Hepatocyte (in vitro differentiated cells): ENCODE measurements at regions not wholly inside any gene's neighbourhood (a gene's known extent, or its start where the extent isn't known, plus 50 kb on each side); places are given as distances from the start of the nearest gene placed in this dataset.

Source experiments
- DNase-seq: peaks from one replicate; pipeline ENCODE4 v3.0.0-alpha.2; 2016; ENCODE audit warnings: low spot score
- H2AFZ ChIP-seq: fragments of 200-600 bp; sonication (generic); 2 replicates; pipeline ENCODE4 v1.6.0; 2016; ENCODE audit warnings: antibody characterized with exemption, mild to moderate bottlenecking
- H3K27ac ChIP-seq: fragments of 200-600 bp; sonication (generic); 2 replicates; pipeline ENCODE4 v1.5.1; 2016; ENCODE audit warnings: mild to moderate bottlenecking
- H3K27me3 ChIP-seq: fragments of 200-600 bp; sonication (generic); 2 replicates; pipeline ENCODE4 v1.6.1; 2016
- H3K36me3 ChIP-seq: fragments of 200-600 bp; sonication (generic); replicated peaks from 2 replicates; pipeline ENCODE4 v1.5.1; 2016; ENCODE audit warnings: low read depth; ENCODE audit not compliant: insufficient read depth
- H3K4me1 ChIP-seq: fragments of 200-600 bp; sonication (generic); 2 replicates; pipeline ENCODE4 v1.5.1; 2016; ENCODE audit warnings: mild to moderate bottlenecking, moderate library complexity; ENCODE audit not compliant: insufficient read depth
- H3K4me2 ChIP-seq: fragments of 200-600 bp; sonication (generic); 2 replicates; pipeline ENCODE4 v1.6.0; 2016
- H3K4me3 ChIP-seq: fragments of 200-600 bp; sonication (generic); 2 replicates; pipeline ENCODE4 v1.5.1; 2016; ENCODE audit warnings: mild to moderate bottlenecking
- H3K79me2 ChIP-seq: fragments of 200-600 bp; sonication (generic); 2 replicates; pipeline ENCODE4 v1.6.0; 2017; ENCODE audit warnings: mild to moderate bottlenecking
- H3K9me2 ChIP-seq: fragments of 200-600 bp; sonication (generic); replicated peaks from 2 replicates; pipeline ENCODE4 v1.6.0; 2017; ENCODE audit warnings: mild to moderate bottlenecking; ENCODE audit not compliant: insufficient read depth
- H3K9me3 ChIP-seq: fragments of 200-600 bp; sonication (generic); 2 replicates; pipeline ENCODE4 v1.5.1; 2016; ENCODE audit warnings: low read depth, mild to moderate bottlenecking
- H4K20me1 ChIP-seq: fragments of 200-600 bp; sonication (generic); 2 replicates; pipeline ENCODE4 v1.6.0; 2016; ENCODE audit warnings: mild to moderate bottlenecking; ENCODE audit not compliant: insufficient read depth, poor library complexity, severe bottlenecking
- CTCF ChIP-seq: fragments of 200-600 bp; sonication (generic); IDR thresholded peaks from 2 replicates; pipeline ENCODE4 v1.5.1; 2016; ENCODE audit warnings: antibody characterized with exemption, mild to moderate bottlenecking; ENCODE audit not compliant: poor library complexity
- EZH2 ChIP-seq: fragments of 200-600 bp; sonication (generic); IDR thresholded peaks from 2 replicates; pipeline ENCODE4 v1.6.1; 2016; ENCODE audit warnings: antibody characterized with exemption, mild to moderate bottlenecking, borderline replicate concordance
- EZH2phosphoT487 ChIP-seq: fragments of 200-600 bp; sonication (generic); IDR thresholded peaks from one replicate; pipeline ENCODE4 v1.6.1; 2018; ENCODE audit warnings: antibody characterized with exemption, mild to moderate bottlenecking, low read depth, moderate library complexity; ENCODE audit not compliant: unreplicated experiment, severe bottlenecking
- WGBS: methylation state at CpG from one replicate; pipeline ENCODE4 v1.1.6; 2016; ENCODE audit warnings: low lambda C conversion rate; ENCODE audit errors: missing lambda C conversion rate; 5-methylcytosine and 5-hydroxymethylcytosine counted together

GRCh38 chr9:12916042-12916441 lies 141.2 kb downstream of the LURAP1L start:
- Histone ChIP-seq H3K27me3 (no peaks in the 10 kb centered on the region), H2AFZ (no peak overlapping the region), H3K36me3 (no peaks in the 10 kb centered on the region), H3K27ac (no peak overlapping the region), H3K9me2 (no peaks in the 10 kb centered on the region), H3K4me2 (no peak overlapping the region), H3K9me3 (no peaks in the 10 kb centered on the region), H4K20me1 (no peaks in the 10 kb centered on the region), H3K4me1 (no peaks in the 10 kb centered on the region), H3K4me3 (no peak overlapping the region), H3K79me2 (no peaks in the 10 kb centered on the region)
- TF ChIP-seq CTCF (no peak), EZH2 (no peak), EZH2phosphoT487 (no peak)
- 91% methylated on average over 1 of the region's 1 CpG for WGBS
- no peak for DNase-seq

DNA sequence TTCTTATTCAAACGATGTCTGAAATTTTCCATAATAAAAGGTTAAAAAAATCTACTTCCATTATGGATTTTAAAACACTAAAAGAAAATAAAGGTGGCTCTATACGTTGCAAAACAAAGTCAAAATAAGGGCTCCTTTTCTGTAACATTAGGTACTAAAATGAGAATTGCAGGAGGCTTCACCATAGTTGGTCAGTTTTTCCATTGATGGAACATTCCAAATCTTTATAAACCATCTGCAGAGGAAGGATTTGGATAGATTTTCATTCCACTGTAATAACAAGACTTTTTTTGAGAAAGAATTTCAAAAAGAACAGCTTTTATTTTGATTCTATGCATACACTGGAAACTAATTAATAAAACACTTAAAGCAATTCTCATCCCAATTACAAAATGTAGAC lies 145.6 kb downstream of the LURAP1L start:
- H2AFZ ChIP-seq = no peak overlapping the region
- H3K79me2 ChIP-seq = no peaks in the 10 kb centered on the region
- H3K27ac ChIP-seq = no peak overlapping the region
- no peak overlapping the region for H3K4me3 ChIP-seq
- H4K20me1 ChIP-seq = no peaks in the 10 kb centered on the region
- no peaks in the 10 kb centered on the region for H3K9me3 ChIP-seq
- TF ChIP-seq EZH2 = no peak
- TF ChIP-seq EZH2phosphoT487 = no peak
- no peak for TF ChIP-seq CTCF
- no peaks in the 10 kb centered on the region for H3K4me1 ChIP-seq
- no peak for DNase-seq
- no peak overlapping the region for H3K4me2 ChIP-seq
- no peaks in the 10 kb centered on the region for H3K27me3 ChIP-seq
- no peaks in the 10 kb centered on the region for H3K36me3 ChIP-seq
- WGBS = 94% methylated on average over 2 of the region's 2 CpGs
- no peaks in the 10 kb centered on the region for H3K9me2 ChIP-seq

- Histone ChIP-seq H4K20me1 (no peaks in the 10 kb centered on the region), H3K4me2 (no peak overlapping the region), H3K36me3 (no peaks in the 10 kb centered on the region), H3K4me3 (no peak overlapping the region), H3K9me2 (no peaks in the 10 kb centered on the region), H3K4me1 (no peaks in the 10 kb centered on the region), H3K27ac (no peak overlapping the region), H3K27me3 (no peaks in the 10 kb centered on the region), H3K9me3 (no peaks in the 10 kb centered on the region), H2AFZ (no peak overlapping the region), H3K79me2 (no peaks in the 10 kb centered on the region)
- 92% methylated on average over 3 of the region's 3 CpGs for WGBS
- TF ChIP-seq EZH2phosphoT487 (no peak), EZH2 (no peak), CTCF (no peak)
- DNase-seq = no peak
Measured at GRCh38 chr9:12921621-12922020, 146.8 kb downstream of the LURAP1L start.

DNA sequence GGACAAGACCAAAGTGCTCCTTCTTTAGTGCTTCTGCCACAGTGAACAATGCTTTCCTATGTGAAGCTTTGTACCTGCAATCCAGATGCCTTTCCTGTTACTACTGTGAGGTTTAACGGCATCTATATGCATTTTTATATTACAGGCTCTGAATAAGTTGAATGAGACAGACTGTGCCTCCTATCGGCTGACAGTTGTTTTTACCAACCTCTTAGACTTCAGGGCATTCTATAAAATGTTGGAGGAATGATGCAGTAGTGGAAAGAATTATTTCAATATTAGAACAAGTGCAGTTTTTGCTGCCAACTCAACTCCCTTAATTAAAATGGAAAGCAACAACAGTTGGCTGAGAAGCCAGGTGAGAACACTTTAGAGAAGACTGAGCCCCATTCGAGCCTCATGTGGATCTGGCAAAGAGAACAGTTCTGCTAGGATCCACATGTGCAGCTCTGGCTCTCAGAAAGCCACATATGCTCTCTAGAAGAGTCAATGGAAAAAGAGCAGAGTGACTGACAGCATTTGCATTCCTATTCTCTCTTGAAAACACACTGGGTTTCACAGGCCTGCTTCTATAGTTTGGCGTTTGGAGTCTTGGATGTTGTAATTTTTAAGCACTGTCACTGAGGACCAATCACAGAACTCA lies 147.5 kb downstream of the LURAP1L start:
- Histone ChIP-seq H3K36me3 (no peaks in the 10 kb centered on the region), H3K4me1 (no peaks in the 10 kb centered on the region), H3K4me3 (no peak overlapping the region), H3K9me2 (no peaks in the 10 kb centered on the region), H3K4me2 (no peak overlapping the region), H4K20me1 (no peaks in the 10 kb centered on the region), H2AFZ (no peak overlapping the region), H3K9me3 (no peaks in the 10 kb centered on the region), H3K27me3 (no peaks in the 10 kb centered on the region), H3K27ac (no peak overlapping the region), H3K79me2 (no peaks in the 10 kb centered on the region)
- TF ChIP-seq EZH2phosphoT487 (no peak), EZH2 (no peak)
- no peak for DNase-seq
- 80% methylated on average over 4 of the region's 4 CpGs for WGBS
